Caco-2 (cell line): ENCODE measurements at regions not wholly inside any gene's neighbourhood (a gene's known extent, or its start where the extent isn't known, plus 50 kb on each side); places are given as distances from the start of the nearest gene placed in this dataset.
A peak's percentile ranks its signal among the peaks of the same experiment; 100 is the strongest.

ENCODE experiments used
- BruUV-seq: library from RNA; stranded (reverse); fragments of 400-500 nt; replicated peaks from 2 replicates; lab custom pipeline; 2021; lab: Mats Ljungman, UMichigan
- CTCF ChIA-PET: fragments of 300-600 bp; sonication (Branson Sonifier 250); formaldehyde crosslinking; loops from one replicate; lab custom pipeline; 2022; ENCODE audit warnings: antibody characterized with exemption; lab: Charles Lee
- POLR2A ChIA-PET: fragments of 300-600 bp; sonication (Branson Sonifier 250); formaldehyde crosslinking; loops from one replicate; lab custom pipeline; 2022; ENCODE audit warnings: antibody characterized with exemption; lab: Charles Lee
- DNase-seq, 2 experiments: peaks; one replicate each; pipeline versions ENCODE4 v3.0.0 to v3.0.0-alpha.2; 2020 to 2022
- H3K27me3 ChIP-seq: replicated peaks from 2 replicates; pipeline ENCODE4 v1.6.0; 2011; ENCODE audit warnings: low read length; ENCODE audit not compliant: control insufficient read depth, insufficient read depth
- H3K36me3 ChIP-seq: 2 replicates; pipeline ENCODE4 v1.5.1; 2011; ENCODE audit warnings: low read length; ENCODE audit not compliant: control insufficient read depth, insufficient read depth
- H3K4me1 ChIP-seq: fragments of 250-450 bp; sonication (Bioruptor Pico); 2 replicates; pipeline ENCODE4 v1.5.1; 2020; ENCODE audit warnings: mild to moderate bottlenecking
- H3K4me3 ChIP-seq: 2 replicates; pipeline ENCODE4 v1.5.1; 2011; ENCODE audit warnings: low read depth, mild to moderate bottlenecking, control low read depth, low read length
- H3K9me3 ChIP-seq: fragments of 250-450 bp; sonication (Bioruptor Pico); 2 replicates; pipeline ENCODE4 v1.5.1; 2020; ENCODE audit warnings: mild to moderate bottlenecking, moderate library complexity
- H3K27ac Mint-ChIP-seq: one replicate; pipeline ENCODE4 v1.8.0; 2022; ENCODE audit warnings: mixed read lengths; ENCODE audit not compliant: unreplicated experiment
- H3K27me3 Mint-ChIP-seq: one replicate; pipeline ENCODE4 v1.8.0; 2022; ENCODE audit warnings: mixed read lengths; ENCODE audit not compliant: insufficient read depth, unreplicated experiment
- H3K36me3 Mint-ChIP-seq: one replicate; pipeline ENCODE4 v1.8.0; 2022; ENCODE audit warnings: mild to moderate bottlenecking, mixed read lengths; ENCODE audit not compliant: insufficient read depth, unreplicated experiment
- H3K4me1 Mint-ChIP-seq: one replicate; pipeline ENCODE4 v1.8.0; 2022; ENCODE audit warnings: low read depth, mixed read lengths; ENCODE audit not compliant: unreplicated experiment
- H3K4me3 Mint-ChIP-seq: one replicate; pipeline ENCODE4 v1.8.0; 2022; ENCODE audit warnings: mild to moderate bottlenecking, moderate library complexity, mixed read lengths; ENCODE audit not compliant: unreplicated experiment
- H3K9me3 Mint-ChIP-seq: one replicate; pipeline ENCODE4 v1.8.0; 2022; ENCODE audit warnings: mixed read lengths; ENCODE audit not compliant: unreplicated experiment
- CTCF ChIP-seq, 2 experiments: fragments of 200-600 bp in 1 of 2; IDR thresholded peaks; 1 replicate in 1 of 2; 2 replicates in 1 of 2; pipeline versions ENCODE4 v1.5.1 to v1.8.0; 2011 to 2022; ENCODE audit warnings: antibody characterized with exemption in 1 of 2, control low read depth in 1 of 2, inconsistent platforms in 1 of 2, low read depth in 1 of 2, low read length in 1 of 2, mild to moderate bottlenecking in 1 of 2, moderate library complexity in 1 of 2; ENCODE audit not compliant: insufficient read depth in 1 of 2, severe bottlenecking in 1 of 2, unreplicated experiment in 1 of 2
- intact Hi-C: fragments of 100-400 bp; cut with micrococcal nuclease; formaldehyde crosslinking; loops from one replicate; pipeline ENCODE4 v1.10.0; 2022; ENCODE audit not compliant: unreplicated experiment

- Mint-ChIP-seq H3K27ac (no peak overlapping the region), H3K27me3 (peaks cover 45% of the 10 kb centered on the region), H3K4me3 (no peak overlapping the region), H3K9me3 (no peaks in the 10 kb centered on the region), H3K4me1 (no peaks in the 10 kb centered on the region), H3K36me3 (no peaks in the 10 kb centered on the region)
- no peak for TF ChIP-seq CTCF (IDR thresholded peaks at IDR 0.05; ENCODE audit: insufficient read depth in 1 of 2, low read depth in 1 of 2, low read length in 1 of 2, severe bottlenecking in 1 of 2, unreplicated experiment in 1 of 2)
- H3K27me3 ChIP-seq: no peaks in the 10 kb centered on the region; the same call in none of the 2 replicates
- ChIA-PET POLR2A (no interaction called here), CTCF (no interaction called here)
- BruUV-seq: no TSS peak
- DNase-seq: no peak
- H3K36me3 ChIP-seq: no peaks in the 10 kb centered on the region
- no peaks in the 10 kb centered on the region for H3K4me1 ChIP-seq
- no peaks in the 10 kb centered on the region for H3K9me3 ChIP-seq
- intact Hi-C loops: no loop called here
- no peak overlapping the region for H3K4me3 ChIP-seq
Measured at GRCh38 chr6:16973545-16974386, 128.1 kb upstream of the STMND1 start.

GRCh38 chr6:16973051-16973450 lies 128.8 kb upstream of the STMND1 start:
- no TSS peak for BruUV-seq
- TF ChIP-seq CTCF (IDR thresholded peaks at IDR 0.05; ENCODE audit: insufficient read depth in 1 of 2, low read depth in 1 of 2, low read length in 1 of 2, severe bottlenecking in 1 of 2, unreplicated experiment in 1 of 2): no peak
- no peaks in the 10 kb centered on the region for H3K4me1 ChIP-seq
- peaks cover 45% of the 10 kb centered on the region for H3K27me3 Mint-ChIP-seq
- no peak overlapping the region for H3K4me3 Mint-ChIP-seq
- H3K4me1 Mint-ChIP-seq: no peaks in the 10 kb centered on the region
- H3K9me3 ChIP-seq: no peaks in the 10 kb centered on the region
- intact Hi-C loops: no loop called here
- ChIA-PET CTCF (no interaction called here), POLR2A (no interaction called here)
- H3K4me3 ChIP-seq: no peak overlapping the region
- no peaks in the 10 kb centered on the region for H3K36me3 ChIP-seq
- DNase-seq: no peak
- no peaks in the 10 kb centered on the region; the same call in none of the 2 replicates for H3K27me3 ChIP-seq
- H3K27ac Mint-ChIP-seq: peak overlapping the region; percentile 7
- no peaks in the 10 kb centered on the region for H3K36me3 Mint-ChIP-seq
- no peaks in the 10 kb centered on the region for H3K9me3 Mint-ChIP-seq

GRCh38 chr6:16972535-16972934 lies 129.3 kb upstream of the STMND1 start:
- CTCF ChIA-PET: no interaction called here
- Mint-ChIP-seq H3K27me3 (peaks cover 43% of the 10 kb centered on the region), H3K4me3 (no peak overlapping the region), H3K36me3 (no peaks in the 10 kb centered on the region), H3K9me3 (no peaks in the 10 kb centered on the region), H3K27ac (no peak overlapping the region), H3K4me1 (no peaks in the 10 kb centered on the region)
- no peak for TF ChIP-seq CTCF (IDR thresholded peaks at IDR 0.05; ENCODE audit: insufficient read depth in 1 of 2, low read depth in 1 of 2, low read length in 1 of 2, severe bottlenecking in 1 of 2, unreplicated experiment in 1 of 2)
- Histone ChIP-seq H3K9me3 (no peaks in the 10 kb centered on the region), H3K4me3 (no peak overlapping the region), H3K27me3 (no peaks in the 10 kb centered on the region; the same call in none of the 2 replicates), H3K36me3 (no peaks in the 10 kb centered on the region), H3K4me1 (no peaks in the 10 kb centered on the region)
- no peak for DNase-seq
- BruUV-seq: no TSS peak
- intact Hi-C loops: no loop called here
- POLR2A ChIA-PET: no interaction called here
